GM12874 (cell line): ENCODE measurements at regions not wholly inside any gene's neighbourhood (a gene's known extent, or its start where the extent isn't known, plus 50 kb on each side); places are given as distances from the start of the nearest gene placed in this dataset.

Source experiments
- CTCF ChIP-seq: IDR thresholded peaks from 2 replicates; pipeline ENCODE4 v1.5.1; 2011; ENCODE audit warnings: low read depth, mild to moderate bottlenecking, control low read depth, low read length, moderate library complexity; ENCODE audit not compliant: insufficient read depth

GRCh38 chr13:71117920-71118319, 749.1 kb downstream of the DACH1 start:
- no peak for TF ChIP-seq CTCF

GRCh38 chr13:71115301-71115700, 751.7 kb downstream of the DACH1 start:
- TF ChIP-seq CTCF: no peak

- no peak for TF ChIP-seq CTCF
Observed at GRCh38 chr13:71096421-71096820, 770.6 kb downstream of the DACH1 start.

- no peak for TF ChIP-seq CTCF
Observed at GRCh38 chr13:71090990-71091389, 776.0 kb downstream of the DACH1 start.

- TF ChIP-seq CTCF: no peak
Observed at GRCh38 chr13:71089056-71089455, 777.9 kb downstream of the DACH1 start.

GRCh38 chr13:71087432-71087831, 779.6 kb downstream of the DACH1 start:
- no peak for TF ChIP-seq CTCF

GRCh38 chr13:71087006-71087405, 780.0 kb downstream of the DACH1 start:
- no peak for TF ChIP-seq CTCF

GRCh38 chr13:71082631-71083030, 784.4 kb downstream of the DACH1 start:
- TF ChIP-seq CTCF: no peak
